ENCODE measurements at regions not wholly inside any gene's neighbourhood (a gene's known extent, or its start where the extent isn't known, plus 50 kb on each side); places are given as distances from the start of the nearest gene placed in this dataset.

DNA sequence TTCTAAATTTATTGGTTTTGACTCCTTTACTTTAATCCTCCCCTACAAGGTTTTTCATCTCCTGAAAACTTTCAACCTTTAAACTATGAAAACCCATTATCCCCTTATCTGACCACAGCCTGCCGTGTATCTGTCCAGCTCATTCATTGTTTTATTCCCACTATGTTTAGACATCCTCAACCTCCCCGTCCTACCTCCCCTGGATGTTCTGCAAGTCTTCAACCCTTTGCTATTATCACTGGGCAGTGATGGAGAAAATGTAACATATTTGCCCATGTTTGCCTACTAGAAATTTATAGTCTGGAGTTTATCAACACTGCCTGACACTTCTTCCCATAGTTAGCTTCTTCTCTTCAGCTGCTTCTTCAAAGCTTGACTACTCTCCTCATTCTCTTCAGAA is 483.4 kb downstream of the PRKD1 start:
- Histone ChIP-seq H3K36me3 (no peaks in the 10 kb centered on the region), H3K27me3 (no peaks in the 10 kb centered on the region), H3K9me3 (no peaks in the 10 kb centered on the region), H3K27ac (no peak overlapping the region), H3K4me3 (no peak overlapping the region), H3K4me1 (ENCODE audit: insufficient read depth) (no peaks in the 10 kb centered on the region)
- WGBS, 3 donors, result 22 to 41% (median 34%) methylated on average over 2 of the region's 2 CpGs
- intact Hi-C loops (cut with DNase I), result no loop called here
- no peak for DNase-seq
- TF ChIP-seq, protein P1, sequence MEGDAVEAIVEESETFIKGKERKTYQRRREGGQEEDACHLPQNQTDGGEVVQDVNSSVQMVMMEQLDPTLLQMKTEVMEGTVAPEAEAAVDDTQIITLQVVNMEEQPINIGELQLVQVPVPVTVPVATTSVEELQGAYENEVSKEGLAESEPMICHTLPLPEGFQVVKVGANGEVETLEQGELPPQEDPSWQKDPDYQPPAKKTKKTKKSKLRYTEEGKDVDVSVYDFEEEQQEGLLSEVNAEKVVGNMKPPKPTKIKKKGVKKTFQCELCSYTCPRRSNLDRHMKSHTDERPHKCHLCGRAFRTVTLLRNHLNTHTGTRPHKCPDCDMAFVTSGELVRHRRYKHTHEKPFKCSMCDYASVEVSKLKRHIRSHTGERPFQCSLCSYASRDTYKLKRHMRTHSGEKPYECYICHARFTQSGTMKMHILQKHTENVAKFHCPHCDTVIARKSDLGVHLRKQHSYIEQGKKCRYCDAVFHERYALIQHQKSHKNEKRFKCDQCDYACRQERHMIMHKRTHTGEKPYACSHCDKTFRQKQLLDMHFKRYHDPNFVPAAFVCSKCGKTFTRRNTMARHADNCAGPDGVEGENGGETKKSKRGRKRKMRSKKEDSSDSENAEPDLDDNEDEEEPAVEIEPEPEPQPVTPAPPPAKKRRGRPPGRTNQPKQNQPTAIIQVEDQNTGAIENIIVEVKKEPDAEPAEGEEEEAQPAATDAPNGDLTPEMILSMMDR (IDR thresholded peaks at IDR 0.05), result no peak
- no peak for TF ChIP-seq POLR2A (IDR thresholded peaks at IDR 0.05)
- TF ChIP-seq EP300 (IDR thresholded peaks at IDR 0.05), result no peak

DNA sequence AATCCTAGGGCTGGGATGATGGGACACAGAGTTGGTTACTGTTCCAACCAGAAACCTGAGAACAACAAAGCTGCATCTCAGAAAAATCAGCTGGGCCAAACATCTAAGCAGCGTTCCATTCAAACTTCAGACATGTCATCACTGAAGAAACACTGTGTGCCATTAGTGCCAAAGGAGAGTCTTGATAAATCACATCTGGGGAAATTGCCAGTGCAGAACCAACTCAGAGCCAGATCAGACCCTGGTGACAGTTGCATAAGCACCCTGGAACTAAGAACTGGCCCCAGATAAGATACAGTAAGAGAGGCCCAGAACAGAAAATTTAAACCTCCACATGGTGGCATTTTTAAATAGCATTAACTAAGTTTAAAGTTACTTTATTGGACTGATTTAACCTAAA is 482.8 kb downstream of the PRKD1 start:
- intact Hi-C loops (cut with DNase I), result no loop called here
- Histone ChIP-seq H3K4me3 (no peak overlapping the region), H3K36me3 (no peaks in the 10 kb centered on the region), H3K27ac (no peak overlapping the region), H3K4me1 (ENCODE audit: insufficient read depth) (no peaks in the 10 kb centered on the region), H3K9me3 (no peaks in the 10 kb centered on the region), H3K27me3 (no peaks in the 10 kb centered on the region)
- WGBS, 3 donors, result 89 to 94% (median 91%) methylated on average over 1 of the region's 1 CpG
- TF ChIP-seq EP300 (IDR thresholded peaks at IDR 0.05), result no peak
- no peak for TF ChIP-seq POLR2A (IDR thresholded peaks at IDR 0.05)
- TF ChIP-seq, protein P1 (IDR thresholded peaks at IDR 0.05), result no peak
- no peak for DNase-seq

DNA sequence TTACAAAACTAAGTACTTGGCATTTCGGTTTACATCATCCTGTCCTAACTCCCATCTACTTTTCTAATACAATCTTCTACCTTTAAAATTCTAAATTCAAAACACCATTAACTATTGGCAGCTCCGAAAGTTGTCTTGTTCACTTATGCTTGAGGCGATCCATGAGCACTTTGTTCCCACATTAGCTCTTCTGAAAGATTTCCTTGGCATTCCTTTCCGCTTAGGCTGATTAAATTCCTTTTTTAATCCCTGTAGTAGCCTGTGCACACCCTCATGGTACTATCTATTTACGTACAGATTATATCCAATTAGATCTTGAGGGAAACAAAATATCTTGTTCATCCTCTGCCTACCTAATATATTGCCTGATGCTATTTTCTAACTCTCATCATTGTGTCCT is 480.7 kb downstream of the PRKD1 start:
- Histone ChIP-seq H3K4me3 (no peak overlapping the region), H3K4me1 (ENCODE audit: insufficient read depth) (no peaks in the 10 kb centered on the region), H3K36me3 (no peaks in the 10 kb centered on the region), H3K27me3 (no peaks in the 10 kb centered on the region), H3K27ac (no peak overlapping the region), H3K9me3 (no peaks in the 10 kb centered on the region)
- no peak for TF ChIP-seq EP300 (IDR thresholded peaks at IDR 0.05)
- no peak for TF ChIP-seq POLR2A (IDR thresholded peaks at IDR 0.05)
- TF ChIP-seq, protein P1 (IDR thresholded peaks at IDR 0.05), result no peak
- DNase-seq, result no peak
- intact Hi-C loops (cut with DNase I), result no loop called here
- WGBS, 3 donors, result 73 to 87% (median 85%) methylated on average over 5 of the region's 5 CpGs

DNA sequence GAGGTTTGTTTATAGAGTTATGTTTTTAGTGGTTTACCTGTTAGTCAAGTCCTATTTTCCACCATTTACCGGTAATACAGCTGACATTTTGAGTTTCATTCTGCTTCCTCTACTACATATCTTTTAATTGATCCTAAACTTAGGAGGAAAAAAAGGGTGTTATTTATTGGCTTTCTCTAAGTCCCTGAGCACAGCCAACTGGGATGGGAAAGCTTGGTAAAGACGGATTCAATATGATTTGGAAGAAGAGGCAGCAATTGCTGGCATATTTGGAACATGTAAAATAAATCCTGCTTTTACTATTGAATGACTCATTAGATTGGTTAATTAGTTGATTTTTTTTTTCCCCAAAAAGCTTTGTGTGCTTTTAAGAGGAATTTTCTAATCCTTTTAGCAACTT is 475.7 kb downstream of the PRKD1 start:
- H3K36me3 ChIP-seq, result no peaks in the 10 kb centered on the region
- TF ChIP-seq, protein P1 (IDR thresholded peaks at IDR 0.05), result no peak
- TF ChIP-seq POLR2A (IDR thresholded peaks at IDR 0.05), result no peak
- no peak for TF ChIP-seq EP300 (IDR thresholded peaks at IDR 0.05)
- no peak overlapping the region for H3K27ac ChIP-seq
- no peak for DNase-seq
- intact Hi-C loops (cut with DNase I), result no loop called here
- 69 to 71% (median 70%) methylated on average over 2 of the region's 2 CpGs for WGBS, 3 donors
- H3K4me3 ChIP-seq, result no peak overlapping the region
- H3K4me1 ChIP-seq (ENCODE audit: insufficient read depth), result no peaks in the 10 kb centered on the region
- H3K9me3 ChIP-seq, result no peaks in the 10 kb centered on the region
- H3K27me3 ChIP-seq, result no peaks in the 10 kb centered on the region

DNA sequence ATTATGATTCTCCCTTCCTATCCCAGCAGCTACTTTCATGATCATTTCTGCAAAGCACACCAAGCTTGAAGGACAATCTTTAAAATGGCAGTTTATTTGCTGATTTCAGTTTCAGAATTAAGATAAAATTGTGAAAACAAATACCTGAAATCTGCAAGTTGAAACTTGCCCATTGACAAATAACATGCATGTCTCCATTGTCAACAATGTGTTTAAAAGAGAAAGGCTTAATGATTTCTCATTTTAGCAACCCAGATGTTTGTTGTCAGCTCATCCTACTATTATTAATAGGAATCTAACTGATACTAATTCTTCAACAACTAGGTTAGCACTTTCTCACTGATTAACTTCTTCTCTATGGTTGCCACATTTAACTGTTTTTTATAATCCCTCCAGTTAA is 474.6 kb downstream of the PRKD1 start:
- H3K9me3 ChIP-seq, result no peaks in the 10 kb centered on the region
- DNase-seq, result no peak
- intact Hi-C loops (cut with DNase I), result no loop called here
- H3K4me3 ChIP-seq, result no peak overlapping the region
- no peaks in the 10 kb centered on the region for H3K4me1 ChIP-seq (ENCODE audit: insufficient read depth)
- H3K36me3 ChIP-seq, result no peaks in the 10 kb centered on the region
- no peak for TF ChIP-seq EP300 (IDR thresholded peaks at IDR 0.05)
- no peak for TF ChIP-seq POLR2A (IDR thresholded peaks at IDR 0.05)
- TF ChIP-seq, protein P1 (IDR thresholded peaks at IDR 0.05), result no peak
- H3K27me3 ChIP-seq, result no peaks in the 10 kb centered on the region
- no peak overlapping the region for H3K27ac ChIP-seq
